DOHH2 (cell line): ENCODE measurements at regions not wholly inside any gene's neighbourhood (a gene's known extent, or its start where the extent isn't known, plus 50 kb on each side); places are given as distances from the start of the nearest gene placed in this dataset.
"Not testable (repeated sequence)": the region's sequence is repeated elsewhere in the genome, so short reads cannot be mapped to it uniquely, and the experiment has no call there.

ENCODE experiments used
- H3F3A ChIP-seq: fragments of 200-600 bp; sonication (generic), shearing (Covaris generic); 2 replicates; pipeline ENCODE4 v1.6.0; 2016; ENCODE audit warnings: antibody characterized with exemption, mild to moderate bottlenecking; ENCODE audit not compliant: control insufficient read depth, insufficient read depth
- H3K27ac ChIP-seq: fragments of 200-600 bp; sonication (generic); 2 replicates; pipeline ENCODE4 v1.5.1; 2014; ENCODE audit warnings: low read depth, mild to moderate bottlenecking, low read length, moderate library complexity
- H3K27me3 ChIP-seq: fragments of 200-600 bp; sonication (generic); 2 replicates; pipeline ENCODE4 v1.6.1; 2014; ENCODE audit warnings: mild to moderate bottlenecking, low read length, mixed read lengths; ENCODE audit not compliant: control insufficient read depth
- H3K36me3 ChIP-seq: fragments of 200-600 bp; sonication (generic); 2 replicates; pipeline ENCODE4 v1.6.1; 2014; ENCODE audit warnings: mild to moderate bottlenecking, low read length, moderate library complexity, mixed read lengths; ENCODE audit not compliant: control insufficient read depth
- H3K4me1 ChIP-seq: fragments of 200-600 bp; sonication (generic); 2 replicates; pipeline ENCODE4 v1.6.1; 2014; ENCODE audit warnings: mild to moderate bottlenecking, low read length, mixed read lengths; ENCODE audit not compliant: control insufficient read depth
- H3K4me2 ChIP-seq: fragments of 200-600 bp; sonication (generic); 2 replicates; pipeline ENCODE4 v1.6.0; 2014; ENCODE audit warnings: mild to moderate bottlenecking, low read length, moderate library complexity
- H3K4me3 ChIP-seq: fragments of 200-600 bp; sonication (generic); 2 replicates; pipeline ENCODE4 v1.5.1; 2014; ENCODE audit warnings: mild to moderate bottlenecking, low read length, mixed read lengths
- H3K79me2 ChIP-seq: fragments of 200-600 bp; sonication (generic); 2 replicates; pipeline ENCODE4 v1.6.1; 2014; ENCODE audit warnings: mild to moderate bottlenecking, low read length, mixed read lengths; ENCODE audit not compliant: control insufficient read depth
- H3K9me2 ChIP-seq: fragments of 200-600 bp; sonication (generic); replicated peaks from 2 replicates; pipeline ENCODE4 v1.6.1; 2014; ENCODE audit warnings: mild to moderate bottlenecking, low read length, mixed read lengths; ENCODE audit not compliant: control insufficient read depth
- H3K9me3 ChIP-seq: fragments of 200-600 bp; sonication (generic); 2 replicates; pipeline ENCODE4 v1.6.1; 2014; ENCODE audit warnings: antibody characterized with exemption, low read length, mixed read lengths; ENCODE audit not compliant: control insufficient read depth, insufficient read depth
- H4K20me1 ChIP-seq: fragments of 200-600 bp; sonication (generic); 2 replicates; pipeline ENCODE4 v1.6.0; 2014; ENCODE audit warnings: low read depth, mild to moderate bottlenecking, antibody characterized with exemption, low read length, moderate library complexity; ENCODE audit not compliant: control insufficient read depth, insufficient read depth
- EZH2phosphoT487 ChIP-seq: fragments of 200-600 bp; sonication (generic); IDR thresholded peaks from 2 replicates; pipeline ENCODE4 v1.6.1; 2017; ENCODE audit warnings: borderline replicate concordance, mild to moderate bottlenecking, antibody characterized with exemption, low read length, moderate library complexity, mixed read lengths
- TF ChIP-seq, protein P1 (sequence below): fragments of 200-600 bp; sonication (generic); IDR thresholded peaks from one replicate; pipeline ENCODE4 v1.5.1; 2014; ENCODE audit warnings: antibody characterized with exemption, mild to moderate bottlenecking, low read depth, low read length; ENCODE audit not compliant: poor library complexity, severe bottlenecking

DNA sequence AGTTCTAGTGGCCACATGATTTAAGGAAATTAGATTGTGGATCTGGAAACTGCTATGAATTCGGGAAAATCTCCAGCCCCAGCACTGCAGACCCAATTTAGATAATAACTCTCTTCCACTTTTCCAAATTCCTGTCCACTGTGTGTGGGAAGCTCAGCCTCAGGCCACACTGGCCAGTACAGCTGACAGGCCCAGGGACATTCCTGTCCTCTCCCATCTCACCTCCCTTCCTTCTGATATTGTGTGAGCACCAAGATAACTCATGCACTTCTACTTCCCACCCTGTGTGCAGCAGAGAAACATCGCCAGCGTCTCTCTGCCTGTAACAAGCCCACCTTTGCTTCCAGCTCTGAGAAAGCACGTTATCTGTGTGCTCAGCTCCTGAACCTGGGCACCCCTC is 145.1 kb upstream of the RREB1 start:
- TF ChIP-seq, protein P1, sequence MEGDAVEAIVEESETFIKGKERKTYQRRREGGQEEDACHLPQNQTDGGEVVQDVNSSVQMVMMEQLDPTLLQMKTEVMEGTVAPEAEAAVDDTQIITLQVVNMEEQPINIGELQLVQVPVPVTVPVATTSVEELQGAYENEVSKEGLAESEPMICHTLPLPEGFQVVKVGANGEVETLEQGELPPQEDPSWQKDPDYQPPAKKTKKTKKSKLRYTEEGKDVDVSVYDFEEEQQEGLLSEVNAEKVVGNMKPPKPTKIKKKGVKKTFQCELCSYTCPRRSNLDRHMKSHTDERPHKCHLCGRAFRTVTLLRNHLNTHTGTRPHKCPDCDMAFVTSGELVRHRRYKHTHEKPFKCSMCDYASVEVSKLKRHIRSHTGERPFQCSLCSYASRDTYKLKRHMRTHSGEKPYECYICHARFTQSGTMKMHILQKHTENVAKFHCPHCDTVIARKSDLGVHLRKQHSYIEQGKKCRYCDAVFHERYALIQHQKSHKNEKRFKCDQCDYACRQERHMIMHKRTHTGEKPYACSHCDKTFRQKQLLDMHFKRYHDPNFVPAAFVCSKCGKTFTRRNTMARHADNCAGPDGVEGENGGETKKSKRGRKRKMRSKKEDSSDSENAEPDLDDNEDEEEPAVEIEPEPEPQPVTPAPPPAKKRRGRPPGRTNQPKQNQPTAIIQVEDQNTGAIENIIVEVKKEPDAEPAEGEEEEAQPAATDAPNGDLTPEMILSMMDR = no peak
- TF ChIP-seq EZH2phosphoT487 = no peak
- H3K27ac ChIP-seq = no peak overlapping the region
- H3K4me1 ChIP-seq = no peaks in the 10 kb centered on the region
- no peak overlapping the region for H3K4me2 ChIP-seq
- H3K79me2 ChIP-seq = no peaks in the 10 kb centered on the region
- H3F3A ChIP-seq = no peaks in the 10 kb centered on the region
- H3K4me3 ChIP-seq = no peak overlapping the region
- H3K9me2 ChIP-seq = no peaks in the 10 kb centered on the region
- no peaks in the 10 kb centered on the region for H4K20me1 ChIP-seq
- H3K36me3 ChIP-seq = no peaks in the 10 kb centered on the region
- H3K27me3 ChIP-seq = no peaks in the 10 kb centered on the region
- H3K9me3 ChIP-seq = 0 out of 2 replicates have a peak, but pooled peaks cover 3% of the 10 kb centered on the region

GRCh38 chr6:6963390-6963789 is 144.4 kb upstream of the RREB1 start:
- H3K9me2 ChIP-seq, H3K27me3 ChIP-seq, H3K4me2 ChIP-seq, H3K79me2 ChIP-seq, H3K36me3 ChIP-seq, H3K9me3 ChIP-seq, H4K20me1 ChIP-seq, H3F3A ChIP-seq, H3K27ac ChIP-seq, H3K4me1 ChIP-seq, H3K4me3 ChIP-seq: not testable (repeated sequence)

DNA sequence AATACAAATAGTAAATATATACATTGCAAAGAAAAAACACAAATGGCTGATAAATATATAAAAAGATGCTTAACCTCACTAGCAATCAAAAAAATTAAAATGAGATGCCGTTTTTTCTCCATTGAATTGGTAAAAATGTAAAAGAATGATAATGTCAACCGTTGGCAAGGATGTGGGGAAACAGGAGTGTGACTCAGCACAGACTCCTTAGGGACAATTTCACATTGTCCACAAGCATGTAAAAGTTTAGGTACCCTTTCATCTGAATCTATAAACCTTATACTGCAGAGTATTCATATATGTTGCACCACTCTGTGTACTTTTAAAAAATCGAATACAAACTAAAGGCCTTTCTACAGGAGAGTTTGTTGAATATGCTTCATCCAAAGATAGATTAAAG is 143.1 kb upstream of the RREB1 start:
- Histone ChIP-seq H3K27ac (no peak overlapping the region), H3K4me3 (no peak overlapping the region), H3K9me3 (0 out of 2 replicates have a peak, but pooled peaks cover 3% of the 10 kb centered on the region), H3K9me2 (no peaks in the 10 kb centered on the region), H3K4me2 (no peak overlapping the region), H3K79me2 (no peaks in the 10 kb centered on the region), H3K36me3 (no peaks in the 10 kb centered on the region), H3K4me1 (no peaks in the 10 kb centered on the region), H4K20me1 (no peaks in the 10 kb centered on the region), H3K27me3 (no peaks in the 10 kb centered on the region), H3F3A (no peaks in the 10 kb centered on the region)
- TF ChIP-seq EZH2phosphoT487 = no peak
- TF ChIP-seq, protein P1 = no peak

GRCh38 chr6:6966127-6966526 is 141.6 kb upstream of the RREB1 start:
- Histone ChIP-seq H3F3A (no peaks in the 10 kb centered on the region), H3K9me3 (no peaks in the 10 kb centered on the region), H3K4me3 (no peak overlapping the region), H4K20me1 (no peaks in the 10 kb centered on the region), H3K79me2 (no peaks in the 10 kb centered on the region), H3K36me3 (no peaks in the 10 kb centered on the region), H3K4me2 (no peak overlapping the region), H3K4me1 (no peaks in the 10 kb centered on the region), H3K27me3 (no peaks in the 10 kb centered on the region), H3K9me2 (no peaks in the 10 kb centered on the region), H3K27ac (no peak overlapping the region)
- TF ChIP-seq, protein P1 = no peak
- no peak for TF ChIP-seq EZH2phosphoT487
